Endothelial cell of umbilical vein (primary cell): ENCODE measurements at regions not wholly inside any gene's neighbourhood (a gene's known extent, or its start where the extent isn't known, plus 50 kb on each side); places are given as distances from the start of the nearest gene placed in this dataset.

Experiments used
- BruUV-seq: library from RNA; stranded (reverse); fragments of 400-500 nt; replicated peaks from 2 replicates; lab custom pipeline; 2021; lab: Mats Ljungman, UMichigan
- CTCF ChIA-PET: fragments of 300-600, 350-600 bp; sonication (Branson Sonifier 250); formaldehyde crosslinking; loops from one replicate; lab custom pipeline; 2021; ENCODE audit warnings: antibody characterized with exemption, inconsistent platforms; lab: Charles Lee
- POLR2A ChIA-PET: fragments of 300-600, 350-600 bp; sonication (Branson Sonifier 250); formaldehyde crosslinking; loops from one replicate; lab custom pipeline; 2021; ENCODE audit warnings: antibody characterized with exemption, inconsistent platforms; lab: Charles Lee
- DNase-seq: peaks from one replicate; pipeline ENCODE4 v3.0.0-alpha.2; 2011; ENCODE audit warnings: low read depth, low spot score
- FAIRE-seq: peaks from 2 replicates; lab custom pipeline; 2011; peaks lifted over from hg19 to GRCh38; lab: Jason Lieb, UNC
- H2AFZ ChIP-seq: 2 replicates; pipeline ENCODE4 v1.6.0; 2012; ENCODE audit warnings: low read depth, low read length, control low read depth, inconsistent platforms
- H3K27ac ChIP-seq: 2 replicates; pipeline ENCODE4 v1.5.1; 2011; ENCODE audit warnings: low read depth, mild to moderate bottlenecking, control low read depth, low read length, moderate library complexity; ENCODE audit not compliant: insufficient read depth
- H3K27me3 ChIP-seq, 2 experiments: 2 replicates each; pipeline versions ENCODE4 v1.6.0 to v1.6.1; 2011; ENCODE audit warnings: low read length in 2 of 2, mixed read lengths in 1 of 2; ENCODE audit not compliant: control insufficient read depth in 2 of 2, insufficient read depth in 2 of 2
- H3K36me3 ChIP-seq, 2 experiments: 2 replicates in 1 of 2; 3 replicates in 1 of 2; pipeline ENCODE4 v1.5.1; 2011; ENCODE audit warnings: low read length in 2 of 2, mild to moderate bottlenecking in 1 of 2, moderate library complexity in 1 of 2; ENCODE audit not compliant: control insufficient read depth in 2 of 2, insufficient read depth in 2 of 2; ENCODE audit errors: extremely low read depth in 1 of 2
- H3K4me1 ChIP-seq: 3 replicates; pipeline ENCODE4 v1.5.1; 2011; ENCODE audit warnings: mild to moderate bottlenecking, low read length; ENCODE audit not compliant: control insufficient read depth, insufficient read depth; ENCODE audit errors: extremely low read depth
- H3K4me2 ChIP-seq: 2 replicates; pipeline ENCODE4 v1.6.1; 2011; ENCODE audit warnings: low read length, control low read depth, mixed read lengths; ENCODE audit not compliant: insufficient read depth
- H3K4me3 ChIP-seq, 3 experiments: fragments of 200-600 bp in 1 of 3; sonication (generic), shearing (Covaris generic) in 1 of 3; replicated peaks in 1 of 3; 2 replicates each; pipeline ENCODE4 v1.5.1; 2011 to 2016; ENCODE audit warnings: control low read depth in 3 of 3, low read length in 3 of 3, mild to moderate bottlenecking in 2 of 3, inconsistent platforms in 1 of 3, low read depth in 1 of 3, moderate library complexity in 1 of 3; ENCODE audit not compliant: insufficient read depth in 1 of 3
- H3K79me2 ChIP-seq: 2 replicates; pipeline ENCODE4 v1.6.0; 2012; ENCODE audit warnings: low read length, inconsistent platforms; ENCODE audit not compliant: control insufficient read depth, insufficient read depth
- H3K9ac ChIP-seq: replicated peaks from 2 replicates; pipeline ENCODE3; 2011; ENCODE audit warnings: low read length, control low read depth; ENCODE audit not compliant: insufficient read depth; ENCODE audit errors: extremely low read depth
- H3K9me1 ChIP-seq: replicated peaks from 3 replicates; pipeline ENCODE4 v1.6.0; 2011; ENCODE audit warnings: mild to moderate bottlenecking, low read length; ENCODE audit not compliant: control insufficient read depth, insufficient read depth; ENCODE audit errors: extremely low read depth
- H3K9me3 ChIP-seq: replicated peaks from 2 replicates; pipeline ENCODE4 v1.5.1; 2012; ENCODE audit warnings: low read length, inconsistent platforms; ENCODE audit not compliant: control insufficient read depth, insufficient read depth
- H4K20me1 ChIP-seq: replicated peaks from 2 replicates; pipeline ENCODE3; 2011; ENCODE audit warnings: mild to moderate bottlenecking, low read length; ENCODE audit not compliant: control insufficient read depth, insufficient read depth; ENCODE audit errors: extremely low read depth
- CTCF ChIP-seq, 2 donors: IDR thresholded peaks; 1 replicate in 1 of 2; 2 replicates in 1 of 2; pipeline ENCODE4 v1.5.1; 2011; ENCODE audit warnings: low read length in 2 of 2, mild to moderate bottlenecking in 2 of 2, moderate library complexity in 2 of 2, control low read depth in 1 of 2, inconsistent platforms in 1 of 2, low read depth in 1 of 2; ENCODE audit not compliant: insufficient read depth in 1 of 2; ENCODE audit errors: extremely low read depth in 1 of 2
- EZH2 ChIP-seq: IDR thresholded peaks from 2 replicates; pipeline ENCODE4 v1.6.1; 2012; ENCODE audit warnings: borderline replicate concordance, low read depth, mild to moderate bottlenecking, moderate library complexity, low read length, inconsistent platforms; ENCODE audit not compliant: severe bottlenecking
- FOS ChIP-seq: IDR thresholded peaks from 2 replicates; pipeline ENCODE4 v1.6.1; 2011; ENCODE audit warnings: mild to moderate bottlenecking, low read length, moderate library complexity, borderline replicate concordance; ENCODE audit not compliant: insufficient read depth
- GATA2 ChIP-seq: IDR thresholded peaks from 2 replicates; pipeline ENCODE4 v1.7.0; 2011; ENCODE audit warnings: low read depth, mild to moderate bottlenecking, moderate library complexity, mixed read lengths, low read length; ENCODE audit not compliant: insufficient read length, insufficient read depth
- JUN ChIP-seq: IDR thresholded peaks from 2 replicates; pipeline ENCODE4 v1.6.1; 2011; ENCODE audit warnings: borderline replicate concordance, low read depth; ENCODE audit not compliant: insufficient read length, insufficient read depth
- MAX ChIP-seq: IDR thresholded peaks from 2 replicates; pipeline ENCODE4 v1.6.1; 2011; ENCODE audit not compliant: insufficient read depth, insufficient read length
- MYC ChIP-seq: IDR thresholded peaks from one replicate; pipeline ENCODE4 v1.6.1; 2011; ENCODE audit warnings: mild to moderate bottlenecking, low read depth, low read length
- POLR2A ChIP-seq: IDR thresholded peaks from 2 replicates; pipeline ENCODE4 v1.6.1; 2012; ENCODE audit warnings: low read depth, mild to moderate bottlenecking, control low read depth, low read length
- POLR2AphosphoS5 ChIP-seq: IDR thresholded peaks from 2 replicates; pipeline ENCODE4 v1.6.1; 2012; ENCODE audit warnings: low read depth, mild to moderate bottlenecking, control low read depth, low read length, moderate library complexity; ENCODE audit not compliant: insufficient read depth
- dilution Hi-C: fragments of 300-500 bp; cut with MboI; formaldehyde crosslinking; loops from one replicate; pipeline ENCODE4 v1.15.0; 2019; ENCODE audit warnings: low sequenced_read_pairs; ENCODE audit not compliant: extremely low pct_ligation_motif_present
- intact Hi-C: fragments of 100-400 bp; cut with micrococcal nuclease; formaldehyde crosslinking; loops from one replicate; pipeline ENCODE4 v1.10.0; 2022

- H2AFZ ChIP-seq = no peak overlapping the region
- no peak overlapping the region for H3K4me2 ChIP-seq
- H3K79me2 ChIP-seq = no peaks in the 10 kb centered on the region
- H3K27ac ChIP-seq = no peak overlapping the region
- CTCF ChIA-PET = no interaction called here
- dilution Hi-C loops (no loop called here), intact Hi-C loops (no loop called here)
- TF ChIP-seq GATA2 (no peak), POLR2A (no peak), MYC (no peak), EZH2 (no peak), FOS (no peak), JUN (no peak), CTCF (IDR thresholded peaks at IDR 0.05; ENCODE audit: extremely low read depth in 1 of 2, insufficient read depth in 1 of 2, low read depth in 1 of 2, low read length in 2 of 2) (no peak), MAX (no peak), POLR2AphosphoS5 (no peak)
- no peak overlapping the region for H3K9ac ChIP-seq
- no peaks in the 10 kb centered on the region for H3K36me3 ChIP-seq
- H3K4me3 ChIP-seq = no peak overlapping the region
- no peaks in the 10 kb centered on the region for H3K9me3 ChIP-seq
- no peaks in the 10 kb centered on the region for H3K9me1 ChIP-seq
- H3K4me1 ChIP-seq = no peaks in the 10 kb centered on the region
- POLR2A ChIA-PET = no interaction called here
- H3K27me3 ChIP-seq = peaks cover 0 to 2% of the 10 kb centered on the region in 2 experiments
- DNase-seq (no peak), FAIRE-seq (no peak)
- BruUV-seq = no TSS peak
- H4K20me1 ChIP-seq = no peaks in the 10 kb centered on the region
Measured at GRCh38 chr21:15281714-15282113, 216.9 kb upstream of the NRIP1 start.
